Stimulated activated CD8-positive, alpha-beta memory T cell treated with anti-CD3 and anti-CD28 coated beads, Interleukin-15, amount 100 ng/mL, for 1 hour (primary cell): ENCODE measurements at regions not wholly inside any gene's neighbourhood (a gene's known extent, or its start where the extent isn't known, plus 50 kb on each side); places are given as distances from the start of the nearest gene placed in this dataset.
"Not testable (repeated sequence)": the region's sequence is repeated elsewhere in the genome, so short reads cannot be mapped to it uniquely, and the experiment has no call there.

Experiments
- DNase-seq: peaks from one replicate; pipeline ENCODE4 v3.0.0-alpha.2; 2020; ENCODE audit warnings: low read depth

DNA sequence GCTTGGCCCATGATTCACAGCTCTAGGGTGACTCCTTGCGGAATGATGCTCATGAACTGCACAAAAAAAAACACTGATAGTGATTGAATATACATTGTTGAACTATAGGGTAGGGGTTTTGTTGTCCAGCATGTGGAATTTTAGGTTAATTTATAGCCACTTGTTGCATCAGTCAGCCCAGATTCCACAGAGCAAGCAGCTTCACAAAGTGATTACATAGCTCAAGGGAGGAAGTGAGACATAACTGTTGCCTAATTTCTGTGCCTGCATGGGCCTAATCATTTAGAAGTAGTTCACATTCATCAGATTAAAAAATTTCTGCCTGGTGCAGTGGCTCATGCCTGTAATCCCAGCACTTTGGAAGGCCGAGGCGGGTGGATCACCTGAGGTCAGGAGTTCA lies 142.2 kb upstream of the ZNF722 start:
- not testable (repeated sequence) for DNase-seq

DNA sequence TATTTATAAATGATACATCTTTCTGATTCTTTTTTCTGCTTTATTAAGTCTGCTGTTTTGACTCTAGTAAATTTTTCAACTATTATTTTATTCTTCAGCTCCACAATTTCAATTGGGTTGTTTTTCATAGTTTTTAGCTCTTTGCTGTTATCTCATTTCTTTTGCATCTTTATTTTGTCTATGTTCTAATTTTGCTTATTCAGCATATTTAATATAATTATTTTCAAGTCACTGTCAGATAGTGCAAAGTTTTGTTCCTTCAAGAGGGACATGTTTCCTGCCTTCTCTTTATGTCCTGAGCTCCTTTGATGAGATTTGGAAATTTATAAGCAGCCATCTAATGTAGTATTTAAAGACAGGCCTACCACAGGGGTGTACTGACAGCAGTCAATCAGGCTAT lies 131.5 kb upstream of the ZNF722 start:
- DNase-seq: no peak

DNA sequence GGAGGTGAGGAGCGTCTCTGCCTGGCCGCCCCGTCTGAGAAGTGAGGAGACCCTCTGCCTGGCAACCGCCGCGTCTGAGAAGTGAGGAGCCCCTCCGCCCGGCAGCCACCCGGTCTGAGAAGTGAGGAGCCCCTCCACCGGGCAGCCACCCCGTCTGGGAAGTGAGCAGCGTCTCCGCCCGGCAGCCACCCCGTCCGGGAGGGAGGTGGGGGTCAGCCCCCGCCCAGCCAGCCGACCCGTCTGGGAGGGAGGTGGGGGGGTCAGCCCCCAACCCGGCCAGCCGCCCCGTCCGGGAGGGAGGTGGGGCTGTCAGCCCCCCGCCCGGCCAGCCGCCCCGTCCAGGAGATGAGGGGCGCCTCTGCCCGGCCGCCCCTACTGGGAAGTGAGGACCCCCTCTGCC lies 124.4 kb upstream of the ZNF722 start:
- DNase-seq: not testable (repeated sequence)

GRCh38 chr7:63876707-63877322 lies 121.8 kb upstream of the ZNF722 start:
- DNase-seq: no peak

GRCh38 chr7:63887031-63887430 lies 111.6 kb upstream of the ZNF722 start:
- no peak for DNase-seq

DNA sequence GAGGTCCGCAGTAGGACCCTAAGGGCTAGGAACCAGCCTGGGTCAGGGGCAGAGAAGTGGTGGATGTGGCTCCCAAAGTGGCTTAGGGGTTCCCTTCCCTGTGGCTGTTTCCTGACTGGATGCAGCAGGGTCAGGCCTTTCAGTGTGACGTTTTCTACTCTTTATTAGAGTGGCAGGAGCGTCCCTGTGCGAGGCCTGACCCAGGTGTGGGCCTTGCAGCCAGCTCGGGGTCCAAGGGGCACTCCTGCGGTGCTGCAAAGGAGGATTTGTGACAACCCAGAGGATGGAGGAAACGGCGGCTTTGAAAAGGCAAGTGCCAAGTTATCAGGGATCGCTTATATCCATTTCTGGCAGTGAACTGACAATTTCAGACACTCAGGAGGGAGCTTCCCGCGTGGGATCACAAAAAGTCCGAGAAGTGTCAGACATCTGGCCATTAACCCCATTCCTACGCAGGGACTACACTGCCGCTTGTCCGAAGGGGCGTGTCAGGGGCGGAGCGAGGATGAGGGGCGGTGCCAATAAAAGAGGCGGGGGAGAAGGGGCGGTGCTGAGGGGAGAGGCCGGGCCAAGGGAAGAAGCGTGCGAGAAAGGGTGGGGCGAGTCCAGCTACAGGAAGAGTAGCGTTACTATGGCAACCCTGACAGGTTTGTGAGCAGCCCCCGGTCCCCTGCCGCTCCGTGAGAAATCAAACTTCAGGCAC lies 98.8 kb upstream of the ZNF722 start:
- DNase-seq: peak; percentile 74

DNA sequence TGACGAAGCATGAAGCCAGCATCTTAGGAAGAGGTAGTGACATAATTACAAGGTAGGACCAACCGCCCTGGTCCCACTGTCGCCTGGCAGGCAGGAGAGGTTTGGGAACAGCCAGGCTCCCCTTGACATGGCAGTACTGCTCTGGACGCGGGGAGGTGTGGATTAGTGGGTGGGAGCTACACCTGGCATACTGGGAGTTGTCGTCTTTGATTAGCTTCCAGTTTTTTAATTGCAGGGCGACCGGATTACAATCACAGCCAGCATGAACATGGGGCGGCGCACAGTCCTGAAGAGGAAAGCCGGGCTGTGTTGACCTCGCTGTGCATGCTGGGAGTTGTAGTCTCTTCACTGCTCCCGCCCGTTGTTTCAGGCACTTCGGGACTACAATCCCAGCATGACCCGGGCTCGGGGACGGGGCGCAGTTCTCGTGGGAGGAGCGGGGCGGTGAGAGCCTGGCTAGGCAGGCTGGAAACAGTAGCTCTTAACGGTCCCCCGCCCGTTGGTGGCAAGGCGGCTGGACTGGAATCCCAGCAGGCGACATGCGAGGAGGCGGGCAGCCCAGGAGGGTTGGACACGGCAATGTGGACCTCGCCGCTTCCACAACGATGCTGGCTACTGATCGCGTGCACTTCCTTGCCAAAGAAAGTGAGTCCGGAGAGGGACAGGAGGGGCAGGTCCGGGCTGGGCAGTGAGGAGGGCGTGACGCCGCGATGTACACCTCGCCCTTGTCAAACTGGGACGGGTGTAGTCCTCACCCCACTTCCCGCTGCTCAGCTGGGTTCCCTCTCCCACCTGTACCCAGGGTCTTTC lies 98.0 kb upstream of the ZNF722 start:
- DNase-seq: peak; percentile 83

DNA sequence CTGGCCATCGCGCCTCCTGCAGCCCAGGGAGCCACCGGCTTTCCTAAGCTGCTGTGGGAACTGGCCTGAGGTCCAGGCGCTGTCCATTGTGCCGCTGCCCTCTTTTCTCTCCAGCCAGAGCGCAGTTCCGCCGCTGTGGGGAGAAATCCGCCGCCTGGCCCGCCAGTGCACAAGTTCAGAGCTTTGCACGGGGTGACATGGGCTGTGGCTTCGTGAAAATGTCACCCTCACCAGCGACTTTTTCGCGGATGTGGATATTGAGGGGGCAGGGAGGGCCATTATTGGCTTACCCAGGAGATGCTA lies 97.5 kb upstream of the ZNF722 start:
- not testable (repeated sequence) for DNase-seq

DNA sequence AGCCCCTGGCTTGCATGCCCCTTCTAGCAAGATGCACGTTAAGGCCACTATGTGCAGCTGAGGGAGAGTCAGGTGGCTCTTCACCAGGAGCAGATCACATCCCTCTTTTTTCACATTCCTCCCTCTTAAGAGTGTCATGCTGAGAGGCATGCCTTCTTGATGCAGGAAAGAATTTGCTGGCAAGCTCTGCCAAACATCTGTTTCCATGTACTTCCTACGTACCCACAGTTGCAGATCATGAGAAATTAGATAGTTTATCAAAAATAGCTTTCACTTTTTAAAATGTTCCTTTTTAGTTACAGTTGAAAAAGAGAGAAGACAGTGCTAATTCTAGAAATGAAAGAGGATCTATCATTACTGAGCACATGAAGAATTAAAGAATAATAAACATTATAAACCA lies 79.7 kb upstream of the ZNF722 start:
- DNase-seq: no peak

DNA sequence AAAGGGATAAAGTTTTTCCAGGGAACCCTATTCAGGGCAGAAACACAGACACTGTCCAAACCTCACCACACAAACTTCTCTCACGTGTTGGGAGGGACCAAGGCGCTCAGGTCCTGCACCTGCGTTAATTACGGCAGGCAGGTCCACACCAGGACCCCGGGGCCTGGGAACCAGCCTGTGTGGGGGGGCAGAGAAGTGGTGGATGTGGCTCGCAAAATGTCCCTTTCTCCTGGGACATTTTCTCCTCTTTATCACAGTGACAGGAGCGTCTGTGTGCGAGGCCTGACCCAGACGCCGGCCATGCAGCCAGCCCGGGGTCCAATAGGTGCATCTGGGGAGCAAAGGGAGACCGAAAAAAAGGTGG lies 73.4 kb upstream of the ZNF722 start:
- DNase-seq: no peak

GRCh38 chr7:63925626-63926460 lies 72.8 kb upstream of the ZNF722 start:
- peak; percentile 85 for DNase-seq

- DNase-seq: no peak
Observed at GRCh38 chr7:63927261-63927660, 71.4 kb upstream of the ZNF722 start.

- DNase-seq: no peak
Observed at GRCh38 chr7:63931057-63931600, 67.5 kb upstream of the ZNF722 start.

- DNase-seq: no peak
Observed at GRCh38 chr7:63931985-63932577, 66.6 kb upstream of the ZNF722 start.
